Panc1 (cell line): ENCODE measurements at regions not wholly inside any gene's neighbourhood (a gene's known extent, or its start where the extent isn't known, plus 50 kb on each side); places are given as distances from the start of the nearest gene placed in this dataset.

ENCODE experiments used
- ATAC-seq: fragments of 200-7000 bp; cut with Tn5 transposase; 2 replicates; pipeline ENCODE4 v1.9.1; 2020; ENCODE audit warnings: mild to moderate bottlenecking, moderate library complexity
- BruUV-seq: library from RNA; stranded (reverse); fragments of 400-500 nt; replicated peaks from 2 replicates; lab custom pipeline; 2021; lab: Mats Ljungman, UMichigan
- CTCF ChIA-PET: fragments of 300-600 bp; sonication (Branson Sonifier 250); formaldehyde crosslinking; loops from one replicate; lab custom pipeline; 2022; ENCODE audit warnings: antibody characterized with exemption; lab: Charles Lee
- POLR2A ChIA-PET: fragments of 300-600 bp; sonication (Branson Sonifier 250); formaldehyde crosslinking; loops from one replicate; lab custom pipeline; 2022; ENCODE audit warnings: antibody characterized with exemption; lab: Charles Lee
- DNase-seq: peaks from one replicate; pipeline ENCODE4 v3.0.0-alpha.2; 2010; ENCODE audit warnings: low read depth, low spot score
- H3K27ac ChIP-seq: 2 replicates; pipeline ENCODE4 v1.5.1; 2011; ENCODE audit warnings: mild to moderate bottlenecking, low read length, inconsistent platforms
- H3K27me3 ChIP-seq: fragments of 200-500 bp; sonication (Bioruptor generic); 2 replicates; pipeline ENCODE4 v1.6.0; 2014; ENCODE audit warnings: low read length, inconsistent platforms; ENCODE audit not compliant: control insufficient read depth, insufficient read depth
- H3K36me3 ChIP-seq: fragments of 200-500 bp; sonication (Bioruptor generic); 2 replicates; pipeline ENCODE4 v1.5.1; 2014; ENCODE audit warnings: inconsistent platforms, mild to moderate bottlenecking, low read length, moderate library complexity; ENCODE audit not compliant: control insufficient read depth, insufficient read depth
- H3K4me1 ChIP-seq: 2 replicates; pipeline ENCODE4 v1.5.1; 2011; ENCODE audit warnings: inconsistent platforms, mild to moderate bottlenecking, low read length, moderate library complexity; ENCODE audit not compliant: control insufficient read depth, insufficient read depth
- H3K4me3 ChIP-seq, 2 experiments: 2 replicates each; pipeline ENCODE4 v1.5.1; 2011 to 2012; ENCODE audit warnings: low read depth in 2 of 2, low read length in 2 of 2, mild to moderate bottlenecking in 2 of 2, inconsistent platforms in 1 of 2, moderate library complexity in 1 of 2
- H3K9me3 ChIP-seq: fragments of 200-500 bp; sonication (Bioruptor generic); 2 replicates; pipeline ENCODE4 v1.5.1; 2014; ENCODE audit warnings: low read depth, mild to moderate bottlenecking, inconsistent platforms, low read length, moderate library complexity; ENCODE audit not compliant: control insufficient read depth, insufficient read depth
- POLR2AphosphoS5 ChIP-seq: IDR thresholded peaks from 2 replicates; pipeline ENCODE4 v1.6.1; 2012; ENCODE audit warnings: mild to moderate bottlenecking, low read depth, low read length, moderate library complexity
- SIN3A ChIP-seq: IDR thresholded peaks from 2 replicates; pipeline ENCODE4 v1.6.1; 2012; ENCODE audit warnings: low read depth, mild to moderate bottlenecking, low read length, moderate library complexity, borderline replicate concordance; ENCODE audit not compliant: insufficient read depth
- TCF7L2 ChIP-seq: IDR thresholded peaks from 2 replicates; pipeline ENCODE4 v1.6.1; 2011; ENCODE audit warnings: mild to moderate bottlenecking, low read depth, low read length, inconsistent platforms
- in situ Hi-C: cut with HindIII; loops from 2 replicates; pipeline ENCODE4 v1.10.0; 2016; ENCODE audit warnings: low sequenced_read_pairs, low pct_unique_long_range_greater_than_20kb
- intact Hi-C: fragments of 100-400 bp; cut with micrococcal nuclease; formaldehyde crosslinking; loops from one replicate; pipeline ENCODE4 v1.10.0; 2022; ENCODE audit not compliant: unreplicated experiment
- TF ChIP-seq, protein P1 (sequence below): fragments of 450-650 bp; IDR thresholded peaks from 2 replicates; pipeline ENCODE4 v1.5.1; 2017; ENCODE audit warnings: mild to moderate bottlenecking
- TF ChIP-seq, protein P2 (sequence below), 2 experiments: IDR thresholded peaks; 2 replicates each; pipeline ENCODE4 v1.6.1; 2011 to 2012; ENCODE audit warnings: low read depth in 2 of 2, control low read depth in 1 of 2, low read length in 1 of 2, mild to moderate bottlenecking in 1 of 2, moderate library complexity in 1 of 2; ENCODE audit not compliant: insufficient read depth in 1 of 2

DNA sequence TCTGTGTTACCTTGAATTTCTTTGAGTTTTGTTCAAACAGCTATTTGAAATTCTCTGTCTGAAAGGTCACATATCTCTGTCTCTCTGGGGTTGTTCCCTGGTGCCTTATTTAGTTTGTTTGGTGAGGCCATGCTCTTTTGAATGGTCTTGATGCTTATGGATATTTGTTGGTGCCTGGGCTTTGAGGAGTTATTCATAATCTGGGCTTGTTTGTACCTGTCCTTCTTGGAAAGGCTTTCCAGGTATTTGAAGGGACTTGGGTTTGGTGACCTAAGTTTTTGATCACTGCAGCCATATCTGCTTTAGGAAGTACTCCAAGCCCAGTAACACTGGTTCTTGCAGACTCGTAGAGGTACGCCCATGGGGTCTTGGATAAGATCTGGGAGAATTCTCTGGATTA, 63.3 kb upstream of the MAGI3 start:
- Histone ChIP-seq H3K36me3 (no peaks in the 10 kb centered on the region), H3K4me1 (no peaks in the 10 kb centered on the region), H3K4me3 (no peak overlapping the region), H3K27me3 (no peaks in the 10 kb centered on the region), H3K9me3 (no peaks in the 10 kb centered on the region), H3K27ac (no peak overlapping the region)
- ChIA-PET CTCF (no interaction called here), POLR2A (no interaction called here)
- no TSS peak for BruUV-seq
- intact Hi-C loops (no loop called here), in situ Hi-C loops (no loop called here)
- DNase-seq = no peak
- TF ChIP-seq TCF7L2 = no peak
- TF ChIP-seq SIN3A = no peak
- TF ChIP-seq, protein P1, sequence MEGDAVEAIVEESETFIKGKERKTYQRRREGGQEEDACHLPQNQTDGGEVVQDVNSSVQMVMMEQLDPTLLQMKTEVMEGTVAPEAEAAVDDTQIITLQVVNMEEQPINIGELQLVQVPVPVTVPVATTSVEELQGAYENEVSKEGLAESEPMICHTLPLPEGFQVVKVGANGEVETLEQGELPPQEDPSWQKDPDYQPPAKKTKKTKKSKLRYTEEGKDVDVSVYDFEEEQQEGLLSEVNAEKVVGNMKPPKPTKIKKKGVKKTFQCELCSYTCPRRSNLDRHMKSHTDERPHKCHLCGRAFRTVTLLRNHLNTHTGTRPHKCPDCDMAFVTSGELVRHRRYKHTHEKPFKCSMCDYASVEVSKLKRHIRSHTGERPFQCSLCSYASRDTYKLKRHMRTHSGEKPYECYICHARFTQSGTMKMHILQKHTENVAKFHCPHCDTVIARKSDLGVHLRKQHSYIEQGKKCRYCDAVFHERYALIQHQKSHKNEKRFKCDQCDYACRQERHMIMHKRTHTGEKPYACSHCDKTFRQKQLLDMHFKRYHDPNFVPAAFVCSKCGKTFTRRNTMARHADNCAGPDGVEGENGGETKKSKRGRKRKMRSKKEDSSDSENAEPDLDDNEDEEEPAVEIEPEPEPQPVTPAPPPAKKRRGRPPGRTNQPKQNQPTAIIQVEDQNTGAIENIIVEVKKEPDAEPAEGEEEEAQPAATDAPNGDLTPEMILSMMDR = no peak
- TF ChIP-seq, protein P2, sequence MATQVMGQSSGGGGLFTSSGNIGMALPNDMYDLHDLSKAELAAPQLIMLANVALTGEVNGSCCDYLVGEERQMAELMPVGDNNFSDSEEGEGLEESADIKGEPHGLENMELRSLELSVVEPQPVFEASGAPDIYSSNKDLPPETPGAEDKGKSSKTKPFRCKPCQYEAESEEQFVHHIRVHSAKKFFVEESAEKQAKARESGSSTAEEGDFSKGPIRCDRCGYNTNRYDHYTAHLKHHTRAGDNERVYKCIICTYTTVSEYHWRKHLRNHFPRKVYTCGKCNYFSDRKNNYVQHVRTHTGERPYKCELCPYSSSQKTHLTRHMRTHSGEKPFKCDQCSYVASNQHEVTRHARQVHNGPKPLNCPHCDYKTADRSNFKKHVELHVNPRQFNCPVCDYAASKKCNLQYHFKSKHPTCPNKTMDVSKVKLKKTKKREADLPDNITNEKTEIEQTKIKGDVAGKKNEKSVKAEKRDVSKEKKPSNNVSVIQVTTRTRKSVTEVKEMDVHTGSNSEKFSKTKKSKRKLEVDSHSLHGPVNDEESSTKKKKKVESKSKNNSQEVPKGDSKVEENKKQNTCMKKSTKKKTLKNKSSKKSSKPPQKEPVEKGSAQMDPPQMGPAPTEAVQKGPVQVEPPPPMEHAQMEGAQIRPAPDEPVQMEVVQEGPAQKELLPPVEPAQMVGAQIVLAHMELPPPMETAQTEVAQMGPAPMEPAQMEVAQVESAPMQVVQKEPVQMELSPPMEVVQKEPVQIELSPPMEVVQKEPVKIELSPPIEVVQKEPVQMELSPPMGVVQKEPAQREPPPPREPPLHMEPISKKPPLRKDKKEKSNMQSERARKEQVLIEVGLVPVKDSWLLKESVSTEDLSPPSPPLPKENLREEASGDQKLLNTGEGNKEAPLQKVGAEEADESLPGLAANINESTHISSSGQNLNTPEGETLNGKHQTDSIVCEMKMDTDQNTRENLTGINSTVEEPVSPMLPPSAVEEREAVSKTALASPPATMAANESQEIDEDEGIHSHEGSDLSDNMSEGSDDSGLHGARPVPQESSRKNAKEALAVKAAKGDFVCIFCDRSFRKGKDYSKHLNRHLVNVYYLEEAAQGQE (IDR thresholded peaks at IDR 0.05; ENCODE audit: insufficient read depth in 1 of 2, low read depth in 2 of 2, low read length in 1 of 2) = no peak
- no peak for ATAC-seq

DNA sequence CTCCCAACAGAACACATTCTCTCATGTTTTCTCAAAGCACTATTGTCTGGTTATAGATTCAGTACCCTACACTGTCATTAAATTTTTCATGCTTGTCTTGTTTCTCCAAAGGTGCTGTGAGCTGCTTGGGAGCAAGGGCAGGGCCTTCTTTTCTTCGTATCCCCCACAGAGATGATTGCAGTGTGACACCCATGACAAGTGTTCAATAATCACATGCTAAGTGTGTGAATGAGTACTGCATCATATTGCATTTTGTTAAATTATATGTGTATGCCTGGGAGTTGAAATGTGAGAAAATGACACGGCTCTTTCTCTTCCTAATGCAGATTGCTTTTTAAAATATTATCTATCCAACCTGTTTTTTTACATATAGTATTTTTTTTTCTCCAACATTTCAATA, 57.3 kb upstream of the MAGI3 start:
- DNase-seq (no peak), ATAC-seq (no peak)
- no peaks in the 10 kb centered on the region for H3K9me3 ChIP-seq
- intact Hi-C loops = no loop called here
- no peaks in the 10 kb centered on the region for H3K36me3 ChIP-seq
- in situ Hi-C loops = no loop called here
- ChIA-PET CTCF (no interaction called here), POLR2A (no interaction called here)
- BruUV-seq = no TSS peak
- H3K4me1 ChIP-seq = no peaks in the 10 kb centered on the region
- TF ChIP-seq POLR2AphosphoS5 (no peak), TCF7L2 (no peak), SIN3A (no peak)
- TF ChIP-seq, protein P2 (IDR thresholded peaks at IDR 0.05; ENCODE audit: insufficient read depth in 1 of 2, low read depth in 2 of 2, low read length in 1 of 2) = no peak
- TF ChIP-seq, protein P1 = no peak
- no peak overlapping the region for H3K4me3 ChIP-seq
- no peak overlapping the region for H3K27ac ChIP-seq
- H3K27me3 ChIP-seq = no peaks in the 10 kb centered on the region
